Heart right ventricle (tissue), 16 donors: ENCODE measurements at regions not wholly inside any gene's neighbourhood (a gene's known extent, or its start where the extent isn't known, plus 50 kb on each side); places are given as distances from the start of the nearest gene placed in this dataset.
"Not testable (repeated sequence)": the region's sequence is repeated elsewhere in the genome, so short reads cannot be mapped to it uniquely, and the experiment has no call there.

Experiments
- ATAC-seq, 8 donors: fragments of 200-7000 bp; cut with Tn5 transposase; one replicate each; pipeline ENCODE4 v1.9.1; 2020; ENCODE audit warnings: mild to moderate bottlenecking in 8 of 8, moderate library complexity in 8 of 8, moderate number of reproducible peaks in 1 of 8
- DNase-seq, 2 donors: peaks; one replicate each; pipeline ENCODE4 v3.0.0-alpha.2; 2020
- H3K27ac ChIP-seq, 10 donors: fragments of 200-600 bp; sonication (generic) in 2 of 10; one replicate each; pipeline versions ENCODE4 v1.5.0 to v1.8.0; 2020 to 2022; ENCODE audit warnings: mild to moderate bottlenecking in 3 of 10
- H3K27me3 ChIP-seq, 7 donors: fragments of 200-600 bp; one replicate each; pipeline ENCODE4 v1.8.0; 2021 to 2022; ENCODE audit warnings: mild to moderate bottlenecking in 2 of 7
- H3K36me3 ChIP-seq, 9 donors: fragments of 200-600 bp; sonication (generic) in 1 of 9; one replicate each; pipeline versions ENCODE4 v1.5.0 to v1.8.0; 2020 to 2022; ENCODE audit warnings: mild to moderate bottlenecking in 2 of 9
- H3K4me1 ChIP-seq, 9 donors: fragments of 200-600 bp; sonication (generic) in 1 of 9; one replicate each; pipeline versions ENCODE4 v1.5.0 to v1.8.0; 2020 to 2022; ENCODE audit warnings: mild to moderate bottlenecking in 4 of 9
- H3K4me3 ChIP-seq, 10 donors: fragments of 200-600 bp; sonication (generic) in 2 of 10; one replicate each; pipeline versions ENCODE4 v1.5.0 to v1.8.0; 2020 to 2022; ENCODE audit warnings: mild to moderate bottlenecking in 7 of 10, moderate library complexity in 2 of 10
- H3K9me3 ChIP-seq, 11 donors: fragments of 200-600 bp in 10 of 11; sonication (generic) in 2 of 11; one replicate each; pipeline versions ENCODE4 v1.5.0 to v1.8.0; 2013 to 2022; ENCODE audit warnings: mild to moderate bottlenecking in 2 of 11, control low read depth in 1 of 11, moderate library complexity in 1 of 11
- CTCF ChIP-seq, 9 donors: fragments of 200-600 bp; sonication (generic) in 2 of 9; IDR thresholded peaks; one replicate each; pipeline versions ENCODE4 v1.5.0 to v1.8.0; 2021 to 2022; ENCODE audit warnings: antibody characterized with exemption in 9 of 9, mild to moderate bottlenecking in 5 of 9, moderate library complexity in 1 of 9
- WGBS, 2 donors: extraction: QIAGEN DNeasy Blood & Tissue Kit; methylation state at CpG; one replicate each; pipeline ENCODE4 v1.1.7; 2013; ENCODE audit warnings: inconsistent platforms in 1 of 2; 5-methylcytosine and 5-hydroxymethylcytosine counted together
- intact Hi-C, 10 donors: fragments of 100-400 bp; cut with DNase I; formaldehyde crosslinking; loops; one replicate each; pipeline versions ENCODE4 v1.11.1 to v1.14.2; 2022
- donor health status: Arrhythmogenic right ventricular cardiomyopathy.
- donor health status: ischemic (EF 13 %, LVEDD 7.1; RV severe dilation, severe dysfunction).
- donor health status: healthy with polysubstance abuse.
- donor health status: DM: no; HTN: yes; CAD: no.
- donor health status: DM: no; HTN: no; CAD: no.
- donor health status: ischemic (EF 25% LVEDD 6.9; RV normal size, moderate dysfunction).
- donor health status: ischemic (EF 25% LVEDD 5.7; RV mildly dilated, moderate dysfunction).
- donor health status: healthy.
- donor health status: DM: yes; HTN: yes; CAD: no.
- donor health status: Ischemic cardiomyopathy.
- donor health status: ischemic (EF 35%, LVEDD 5.7; RV mildly dilated, moderate dysfunction).
- donor health status: nonischemic (EF 11% LVEDD 7.7; RV severe dilation, severe dysfunction).
- donor health status: DM: yes; HTN: yes; CAD: no.
- donor health status: PGD.
- donor health status: ischemic (EF 29% LVEDD 5.4; RV normal size, mild dysfunction).
- donor health status: nonischemic (EF 23%, LVEDD 6.1; RV moderate dilation, normal function).

GRCh38 chr11:67799808-67800207, 125.4 kb upstream of the ALDH3B2 start:
- H3K4me3 ChIP-seq, H3K27ac ChIP-seq, H3K9me3 ChIP-seq, H3K27me3 ChIP-seq, H3K36me3 ChIP-seq, ATAC-seq, H3K4me1 ChIP-seq, DNase-seq: not testable (repeated sequence)
- TF ChIP-seq CTCF (IDR thresholded peaks at IDR 0.05): peak; percentile 18 to 64 (median 53)
- intact Hi-C loops: loop anchor here in 2 of 10 donors (10.0 kb wide), 2 partner anchors 155 to 165 kb away; partner anchors contain the start of gene TBX10 (in 1 of the 2)
- WGBS, 2 donors: 17 to 26% methylated on average over 4 of the region's 4 CpGs

- DNase-seq, H3K27ac ChIP-seq, H3K4me1 ChIP-seq, ATAC-seq, H3K36me3 ChIP-seq, H3K27me3 ChIP-seq, H3K4me3 ChIP-seq, H3K9me3 ChIP-seq: not testable (repeated sequence)
- intact Hi-C loops: loop anchor here in 1 of 10 donors (10.0 kb wide), 1 partner anchor 153 kb away; no protein-coding TSS in a partner anchor
- WGBS, 2 donors: 86 to 95% methylated on average over 15 of the region's 15 CpGs
These were observed 123.5 kb upstream of the ALDH3B2 start for GRCh38 chr11:67797726-67798521.

GRCh38 chr11:67795746-67796145, 121.3 kb upstream of the ALDH3B2 start:
- Histone ChIP-seq H3K4me1 (peaks cover 0 to 4% (median 0%) of the 10 kb centered on the region in 9 donors), H3K27ac (no peak overlapping the region), H3K36me3 (no peaks in the 10 kb centered on the region), H3K4me3 (no peak overlapping the region), H3K9me3 (no peaks in the 10 kb centered on the region), H3K27me3 (no peaks in the 10 kb centered on the region)
- DNase-seq: no peak
- 95 to 98% methylated on average over 12 of the region's 12 CpGs for WGBS, 2 donors
- intact Hi-C loops: loop anchor here in 1 of 10 donors (10.0 kb wide), 1 partner anchor 151 kb away; no protein-coding TSS in a partner anchor
- TF ChIP-seq CTCF (IDR thresholded peaks at IDR 0.05): no peak
- no peak for ATAC-seq

- not testable (repeated sequence) for H3K9me3 ChIP-seq, H3K4me3 ChIP-seq, ATAC-seq, H3K36me3 ChIP-seq, H3K4me1 ChIP-seq, H3K27me3 ChIP-seq, DNase-seq, H3K27ac ChIP-seq
- 74 to 76% methylated on average over 6 of the region's 8 CpGs for WGBS, 2 donors
- intact Hi-C loops: loop anchor here in 1 of 10 donors (10.0 kb wide), 1 partner anchor 149 kb away; no protein-coding TSS in a partner anchor
These were observed 119.3 kb upstream of the ALDH3B2 start for GRCh38 chr11:67793750-67794149.

- H3K4me3 ChIP-seq, H3K36me3 ChIP-seq, H3K4me1 ChIP-seq, H3K27me3 ChIP-seq, H3K9me3 ChIP-seq, H3K27ac ChIP-seq, ATAC-seq: not testable (repeated sequence)
- peak; percentile 16 to 25 for DNase-seq
- peak; percentile 39 to 67 (median 63) for TF ChIP-seq CTCF (IDR thresholded peaks at IDR 0.05)
- intact Hi-C loops: loop anchor here in 1 of 10 donors (10.0 kb wide), 1 partner anchor 148 kb away; no protein-coding TSS in a partner anchor
- 22 to 25% methylated on average over 23 to 26 of the region's 26 CpGs for WGBS, 2 donors
These were observed 118.0 kb upstream of the ALDH3B2 start for GRCh38 chr11:67792273-67792990.

GRCh38 chr11:67791598-67792170, 117.3 kb upstream of the ALDH3B2 start:
- H3K27me3 ChIP-seq, H3K27ac ChIP-seq, H3K36me3 ChIP-seq, H3K4me1 ChIP-seq, ATAC-seq, H3K9me3 ChIP-seq, H3K4me3 ChIP-seq: not testable (repeated sequence)
- 51 to 53% methylated on average over 11 of the region's 11 CpGs for WGBS, 2 donors
- intact Hi-C loops: loop anchor here in 1 of 10 donors (10.0 kb wide), 1 partner anchor 147 kb away; no protein-coding TSS in a partner anchor
- peak in 1 of 2 donors; percentile 10 for DNase-seq

- H3K4me3 ChIP-seq, H3K36me3 ChIP-seq, H3K27me3 ChIP-seq, H3K9me3 ChIP-seq, intact Hi-C loops, DNase-seq, H3K27ac ChIP-seq, ATAC-seq, H3K4me1 ChIP-seq: not testable (repeated sequence)
- WGBS, 2 donors: 40 to 52% methylated on average over 5 of the region's 5 CpGs
These were observed 113.9 kb upstream of the ALDH3B2 start for GRCh38 chr11:67788341-67788695.
